HG02973 (cell line): ENCODE measurements at regions not wholly inside any gene's neighbourhood (a gene's known extent, or its start where the extent isn't known, plus 50 kb on each side); places are given as distances from the start of the nearest gene placed in this dataset.
A peak's percentile ranks its signal among the peaks of the same experiment; 100 is the strongest.
"Not testable (repeated sequence)": the region's sequence is repeated elsewhere in the genome, so short reads cannot be mapped to it uniquely, and the experiment has no call there.

ENCODE experiments used
- ATAC-seq: cut with Tn5 transposase; IDR thresholded peaks from one replicate; pipeline ENCODE4 v1.9.1; 2021; ENCODE audit warnings: moderate library complexity; ENCODE audit not compliant: unreplicated experiment

DNA sequence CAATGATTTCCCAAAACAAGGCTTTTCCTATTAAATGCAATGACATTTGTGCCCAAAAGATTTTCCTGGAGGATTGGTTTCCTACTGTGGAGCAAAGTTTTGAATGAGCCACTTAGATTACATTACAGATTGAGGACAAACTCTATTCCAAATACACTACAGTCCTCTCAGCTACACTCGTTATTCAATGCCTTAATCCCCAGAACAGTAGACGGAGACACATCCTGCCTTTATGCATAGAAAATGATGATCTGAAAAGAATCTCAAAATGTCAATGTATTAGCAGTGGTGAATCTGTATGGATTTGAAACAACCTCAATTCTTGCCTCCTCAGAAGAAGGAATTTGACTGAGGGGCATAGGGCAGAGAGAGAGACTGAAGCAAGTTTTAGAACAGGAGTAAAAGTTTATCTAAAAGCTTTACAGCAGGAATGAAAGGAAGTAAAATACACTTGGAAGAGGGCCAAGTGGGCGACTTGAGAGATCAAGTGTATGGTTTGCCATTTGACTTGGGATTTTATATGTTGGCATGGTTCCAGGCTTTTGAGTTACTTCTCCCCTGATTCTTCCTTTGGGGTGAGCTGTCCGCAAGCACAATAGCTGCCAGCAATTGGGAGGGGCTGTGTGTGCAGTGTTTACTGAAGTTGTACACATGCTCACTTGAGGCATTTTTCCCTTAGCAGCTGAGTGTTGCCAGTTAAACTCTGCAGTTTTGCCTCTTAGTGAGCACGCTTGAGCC is 891.9 kb upstream of the MBL2 start:
- ATAC-seq: no peak

DNA sequence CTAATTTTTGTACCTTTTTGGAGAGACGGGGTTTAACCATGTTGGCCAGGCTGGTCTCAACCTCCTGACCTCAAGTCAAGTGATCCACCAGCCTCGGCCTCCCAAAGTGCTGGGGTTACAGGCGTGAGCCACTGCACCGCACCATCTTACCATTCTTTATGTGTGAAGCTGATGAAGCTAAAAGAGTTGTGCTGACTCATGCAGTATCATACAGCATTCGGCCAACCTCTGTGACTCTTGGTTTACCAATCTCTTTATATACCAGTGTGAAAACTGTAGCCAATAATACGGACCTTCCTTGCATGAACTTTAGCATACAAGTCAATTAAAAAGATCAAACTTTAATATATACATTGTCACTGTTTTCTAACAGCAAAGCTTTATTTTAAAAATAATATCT is 878.2 kb upstream of the MBL2 start:
- ATAC-seq: no peak

DNA sequence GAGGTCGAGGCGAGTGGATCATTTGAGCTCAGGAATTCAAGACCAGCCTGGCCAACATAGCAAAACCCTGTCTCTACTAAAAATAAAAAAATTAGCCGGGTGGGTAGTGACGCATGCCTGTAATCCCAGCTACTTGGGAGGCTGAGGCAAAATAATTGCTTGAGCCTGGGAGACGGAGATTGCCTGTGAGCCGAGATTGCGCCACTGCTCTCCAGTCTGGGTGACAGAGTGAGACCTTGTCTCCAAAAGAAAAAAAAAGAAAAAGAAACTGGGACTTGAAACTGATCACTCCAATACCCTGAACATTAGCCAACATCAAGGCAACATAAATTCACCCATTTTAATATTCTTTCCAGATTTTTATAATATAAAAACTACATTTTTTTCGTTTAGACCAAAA is 874.6 kb upstream of the MBL2 start:
- ATAC-seq: not testable (repeated sequence)

- ATAC-seq: no peak
Observed at GRCh38 chr10:53646525-53646924, 873.9 kb upstream of the MBL2 start.

DNA sequence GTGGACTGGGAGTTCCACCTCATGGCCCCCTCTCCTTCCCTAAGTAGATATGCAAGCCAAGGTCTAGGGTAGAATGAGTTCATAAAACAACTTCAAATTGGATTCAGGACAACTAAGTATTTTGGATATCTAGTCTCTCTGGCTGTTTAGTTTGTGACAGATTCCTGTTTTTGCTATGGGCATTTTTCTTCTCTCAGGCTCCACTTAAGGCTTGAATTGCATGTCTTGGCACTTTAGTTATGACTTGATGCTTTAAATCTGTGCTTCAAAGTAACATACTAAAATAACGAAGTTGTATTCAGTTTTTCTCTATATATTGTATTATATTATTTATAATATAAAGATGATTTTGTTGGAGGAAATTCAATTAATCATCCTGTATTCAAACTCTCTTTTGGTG is 873.4 kb upstream of the MBL2 start:
- no peak for ATAC-seq

- ATAC-seq: no peak
Observed at GRCh38 chr10:53638006-53638405, 865.4 kb upstream of the MBL2 start.

DNA sequence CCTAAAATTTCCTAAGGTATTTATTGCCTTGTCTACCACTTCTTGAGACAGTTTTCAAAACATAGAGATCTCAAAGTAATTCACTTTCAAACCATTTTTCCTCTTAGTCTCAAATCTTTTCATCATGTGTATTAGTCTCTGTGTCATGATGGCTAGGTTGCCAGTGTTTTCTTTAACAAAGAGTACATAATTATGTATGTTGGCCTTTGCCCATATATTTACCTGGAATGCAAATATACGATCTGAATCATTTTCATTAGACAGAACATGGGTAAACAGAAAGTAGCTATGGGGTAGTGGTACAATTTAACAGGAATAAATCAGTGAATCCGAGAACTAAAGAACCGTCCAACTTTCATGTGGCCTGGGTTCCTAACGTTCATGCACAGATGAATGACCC is 852.1 kb upstream of the MBL2 start:
- ATAC-seq: no peak

GRCh38 chr10:53622201-53622600 is 849.6 kb upstream of the MBL2 start:
- ATAC-seq: no peak

DNA sequence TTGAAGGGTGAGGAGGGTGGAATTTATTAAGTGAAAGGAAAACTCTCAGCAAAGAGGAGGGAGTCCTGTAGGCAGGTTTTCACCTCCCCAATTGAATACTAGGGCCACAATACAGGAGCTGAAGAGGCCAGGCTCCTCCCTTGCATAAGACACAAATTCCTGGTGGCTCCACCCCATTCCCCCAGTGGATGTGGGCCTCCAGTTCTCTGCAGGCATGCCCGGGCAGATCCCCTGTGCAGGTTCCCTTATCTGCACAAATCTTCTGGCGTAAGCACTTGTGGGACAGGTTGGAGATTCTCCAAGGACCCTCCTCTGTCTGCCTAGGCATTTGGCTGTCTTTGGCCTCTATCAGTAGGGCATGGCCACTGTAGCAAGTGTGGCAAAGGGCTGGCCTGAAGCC is 847.1 kb upstream of the MBL2 start:
- no peak for ATAC-seq

DNA sequence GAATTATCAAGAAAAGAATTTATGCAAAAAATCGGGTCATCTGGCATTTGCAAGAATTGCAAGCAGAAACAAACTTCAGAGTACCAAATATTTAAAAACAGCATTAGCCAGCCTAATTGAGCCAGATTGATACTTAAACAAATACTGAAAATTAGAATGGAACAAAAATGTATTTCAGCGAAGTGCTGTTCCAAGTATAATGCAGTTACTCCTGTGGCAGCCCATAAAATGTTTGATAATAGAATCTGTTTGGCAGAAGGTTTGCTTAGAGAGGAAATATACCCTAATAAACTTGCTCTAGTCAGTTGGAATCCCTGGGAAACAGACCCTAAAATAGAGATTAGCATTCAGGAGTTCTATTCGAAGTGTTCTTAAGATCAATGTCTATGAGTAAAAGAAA is 835.1 kb upstream of the MBL2 start:
- no peak for ATAC-seq

GRCh38 chr10:53606981-53607380 is 834.4 kb upstream of the MBL2 start:
- ATAC-seq: no peak

DNA sequence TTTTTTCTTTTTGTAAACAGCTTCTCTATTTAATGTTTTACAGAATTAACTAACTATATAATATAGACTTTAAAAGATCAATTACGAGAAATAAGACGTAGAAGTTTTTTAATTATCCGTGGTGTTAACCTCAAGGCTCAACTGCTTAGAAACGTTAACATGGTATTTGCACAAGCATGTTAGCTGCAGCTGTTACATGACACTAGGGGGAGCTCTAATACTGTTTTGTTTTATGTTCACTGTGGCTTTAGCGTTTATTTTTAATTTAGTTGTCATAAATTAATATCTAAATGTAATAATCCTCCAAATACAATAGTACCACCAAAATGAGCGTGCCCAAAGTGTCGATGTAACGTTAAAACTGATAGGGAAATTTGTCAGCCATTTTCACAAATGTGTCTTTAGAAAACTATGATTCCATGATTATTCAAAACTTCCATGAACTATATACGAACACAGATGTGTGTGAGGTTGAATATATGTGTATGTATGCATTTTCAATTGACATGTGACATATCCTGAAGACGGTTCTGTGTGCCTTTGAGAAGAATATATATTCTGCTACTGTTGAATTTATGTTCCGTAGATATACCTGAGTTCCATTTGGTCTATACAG is 828.8 kb upstream of the MBL2 start:
- peak; percentile 90 for ATAC-seq

GRCh38 chr10:53598914-53599313 is 826.3 kb upstream of the MBL2 start:
- ATAC-seq: no peak

- no peak for ATAC-seq
Observed at GRCh38 chr10:53597835-53598251, 825.3 kb upstream of the MBL2 start.

DNA sequence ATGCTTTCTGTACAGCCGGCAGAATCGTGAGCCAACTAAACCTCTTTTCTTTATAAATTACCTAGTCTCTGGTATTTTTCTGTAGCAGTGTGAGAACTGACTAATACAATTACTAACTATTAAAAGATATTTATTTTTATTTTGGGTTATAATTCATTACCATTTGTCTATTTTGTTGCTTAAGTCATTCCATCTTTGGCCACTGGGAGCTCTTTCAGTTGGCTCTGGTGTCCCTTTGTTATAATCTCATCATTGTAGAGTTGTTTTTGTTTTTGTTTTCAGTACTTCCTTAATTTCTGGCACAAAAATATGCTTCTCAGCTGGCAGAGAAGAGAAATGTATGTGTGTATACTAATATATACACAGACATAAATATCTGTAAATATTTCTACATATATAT is 807.9 kb upstream of the MBL2 start:
- no peak for ATAC-seq

DNA sequence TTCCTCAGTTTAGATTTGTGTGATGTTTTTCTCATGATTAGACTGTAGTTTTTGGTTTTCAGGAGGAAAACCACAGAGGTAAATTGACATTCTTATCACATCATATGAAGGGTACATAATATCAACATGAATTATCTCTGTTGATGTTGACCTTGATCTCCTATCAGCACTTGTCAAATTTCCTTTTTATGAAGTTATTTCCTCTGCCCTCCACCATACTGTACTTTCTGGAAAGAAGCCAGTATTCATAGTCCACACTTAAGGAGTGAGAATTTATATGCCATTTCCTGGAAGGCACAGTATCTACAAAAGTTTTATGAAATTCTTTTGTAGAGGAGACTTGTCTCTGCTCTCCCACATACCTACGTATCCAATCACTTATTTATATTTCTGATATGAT is 807.2 kb upstream of the MBL2 start:
- no peak for ATAC-seq

DNA sequence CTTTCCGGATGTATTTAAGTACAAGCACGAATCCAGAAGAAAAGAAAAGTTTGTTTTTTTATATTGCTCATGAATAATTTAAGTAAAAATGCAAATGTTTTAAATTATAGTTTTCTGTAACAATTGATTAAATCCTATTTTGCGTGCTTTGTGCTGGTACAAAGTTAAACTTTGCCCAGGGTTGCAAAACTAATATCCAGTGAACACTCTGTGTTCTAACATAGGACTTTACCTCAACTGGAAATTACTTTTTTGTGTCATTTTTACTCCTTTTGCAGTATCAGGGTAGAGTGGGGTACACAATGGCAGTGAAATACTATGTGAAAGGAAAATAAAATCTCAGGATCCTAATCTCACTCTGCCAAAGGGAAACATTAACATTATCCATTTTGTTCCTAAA is 801.4 kb upstream of the MBL2 start:
- no peak for ATAC-seq

DNA sequence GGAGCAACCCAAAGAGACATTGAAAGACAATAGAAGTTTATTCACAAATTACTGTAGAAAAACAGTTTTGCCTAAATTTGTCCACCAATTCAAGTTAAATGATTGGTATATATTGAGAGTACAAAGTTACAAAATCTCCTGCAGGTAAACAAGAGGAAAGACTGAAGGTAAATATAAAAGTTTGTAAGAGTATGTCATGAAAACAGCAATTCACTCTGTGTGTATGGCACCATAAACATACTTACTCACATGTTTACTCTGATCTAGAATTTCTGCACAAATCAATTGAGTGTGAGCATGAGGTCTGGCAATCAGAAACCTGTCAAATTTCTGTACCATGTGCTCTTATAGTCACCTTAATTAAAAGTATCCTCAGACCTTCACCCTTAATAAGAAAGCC is 800.9 kb upstream of the MBL2 start:
- no peak for ATAC-seq

DNA sequence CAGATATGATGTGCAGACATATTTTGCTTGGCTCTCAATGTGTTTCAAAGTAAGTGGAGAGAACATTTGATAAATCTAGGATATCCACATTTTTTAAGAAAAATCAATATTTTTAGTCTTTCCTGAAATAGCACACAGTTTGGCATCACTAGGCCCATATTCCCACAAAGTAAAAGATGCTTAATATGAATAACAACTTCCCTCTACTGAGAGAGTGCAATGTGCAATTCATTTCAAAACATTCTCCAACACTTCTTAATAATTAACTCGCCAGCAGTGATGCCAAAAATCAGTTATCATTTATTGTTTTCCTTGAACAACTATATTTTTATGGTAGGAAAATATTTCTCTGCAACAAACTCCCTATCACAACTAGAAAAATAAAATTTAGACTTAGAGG is 800.2 kb upstream of the MBL2 start:
- no peak for ATAC-seq

- no peak for ATAC-seq
Observed at GRCh38 chr10:53570221-53570620, 797.6 kb upstream of the MBL2 start.

DNA sequence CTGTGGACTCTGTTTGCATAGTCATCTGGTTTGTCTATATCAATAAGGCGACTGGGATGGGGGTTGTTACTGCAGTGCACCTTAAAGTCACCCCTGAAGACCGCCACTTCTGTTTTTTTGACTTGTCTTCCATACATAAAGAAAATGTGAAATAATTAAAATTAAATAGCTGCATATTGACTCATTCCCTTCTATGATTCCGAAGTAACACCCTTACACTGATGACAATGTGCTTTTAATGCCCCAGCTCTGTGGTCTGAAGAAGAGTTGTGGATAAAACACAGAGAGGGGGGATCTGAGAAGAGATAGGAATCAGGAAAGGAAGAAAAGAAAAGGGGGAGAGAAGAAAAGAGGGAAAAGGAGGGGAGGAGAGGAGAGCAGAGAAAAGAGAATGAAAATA is 796.9 kb upstream of the MBL2 start:
- no peak for ATAC-seq

DNA sequence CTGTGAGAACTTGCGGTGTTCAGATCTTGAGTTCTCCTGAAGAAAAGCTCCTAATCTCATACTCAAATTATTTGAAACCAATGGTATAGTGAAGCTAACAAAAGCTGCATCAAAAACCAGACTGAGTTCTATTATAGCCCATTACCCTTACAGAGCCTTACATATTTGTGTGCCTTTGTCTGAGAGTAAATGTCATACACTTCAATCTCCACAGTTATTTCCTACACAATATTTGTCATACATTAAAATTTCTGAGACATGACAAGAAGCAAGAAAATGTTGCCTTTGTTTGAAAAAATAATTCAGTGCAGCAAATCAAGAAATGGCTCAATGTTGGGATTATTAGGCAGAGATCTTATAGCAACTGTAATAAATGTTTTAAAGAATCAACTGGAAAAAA is 776.1 kb upstream of the MBL2 start:
- ATAC-seq: no peak

DNA sequence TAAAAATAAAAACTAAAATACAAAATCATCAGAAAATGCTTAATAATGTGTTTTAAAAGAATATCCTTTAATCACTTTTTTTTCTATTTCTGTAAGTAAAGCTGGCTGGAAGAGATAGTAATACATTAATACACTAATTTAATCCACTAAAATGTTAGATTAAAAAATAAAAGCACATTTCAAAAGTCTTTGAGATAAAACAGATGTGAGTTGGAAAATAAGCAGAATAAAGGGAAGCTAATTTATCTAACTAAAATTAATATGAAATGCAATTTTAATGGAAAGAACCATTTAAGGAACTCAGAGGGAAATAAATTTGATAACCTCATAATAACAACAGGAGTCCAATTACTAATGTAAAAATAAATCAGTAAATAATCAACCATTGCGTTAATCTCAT is 774.8 kb upstream of the MBL2 start:
- no peak for ATAC-seq
